GM12878 (cell line): ENCODE measurements at regions not wholly inside any gene's neighbourhood (a gene's known extent, or its start where the extent isn't known, plus 50 kb on each side); places are given as distances from the start of the nearest gene placed in this dataset.
A peak's percentile ranks its signal among the peaks of the same experiment; 100 is the strongest.

Experiments used
- ATAC-seq: fragments of 200-7000 bp; cut with Tn5 transposase; 3 replicates; pipeline ENCODE4 v1.9.1; 2020; ENCODE audit warnings: mild to moderate bottlenecking, moderate library complexity
- BruUV-seq: library from RNA; stranded (reverse); fragments of 400-500 nt; replicated peaks from 2 replicates; lab custom pipeline; 2021; lab: Mats Ljungman, UMichigan
- CTCF ChIA-PET: fragments of 300-600 bp; sonication (Branson Sonifier 250); formaldehyde crosslinking; extraction: SDS; loops from one replicate; lab custom pipeline; 2021; ENCODE audit warnings: inconsistent platforms; lab: Yijun Ruan, JAX
- POLR2A ChIA-PET: fragments of 350-600 bp; formaldehyde crosslinking; extraction: SDS; loops from one replicate; lab custom pipeline; 2021; ENCODE audit warnings: inconsistent platforms; lab: Charles Lee
- RAD21 ChIA-PET: fragments of 300-600 bp; sonication (Branson Sonifier 250); formaldehyde crosslinking; loops from one replicate; lab custom pipeline; 2023; ENCODE audit warnings: antibody characterized with exemption; ENCODE audit not compliant: unreplicated experiment; lab: Charles Lee
- SMC1A ChIA-PET: fragments of 300-600 bp; sonication (Branson Sonifier 250); formaldehyde crosslinking; loops from one replicate; lab custom pipeline; 2023; ENCODE audit not compliant: unreplicated experiment, uncharacterized antibody; lab: Charles Lee
- DNase-seq: peaks from one replicate; pipeline ENCODE4 v3.0.0-alpha.2; 2011; ENCODE audit warnings: low read depth, low spot score
- FAIRE-seq: peaks from 3 replicates; lab custom pipeline; 2011; peaks lifted over from hg19 to GRCh38; lab: Jason Lieb, UNC
- H2AFZ ChIP-seq: 2 replicates; pipeline ENCODE4 v1.6.0; 2011; ENCODE audit warnings: low read depth, low read length, control low read depth; ENCODE audit not compliant: control insufficient read depth
- H3K27ac ChIP-seq: 2 replicates; pipeline ENCODE4 v1.5.1; 2011; ENCODE audit warnings: control low read depth; ENCODE audit not compliant: control insufficient read depth, insufficient read depth
- H3K27me3 ChIP-seq, 2 experiments: replicated peaks in 1 of 2; 2 replicates each; pipeline versions ENCODE4 v1.6.0 to v1.6.1; 2011; ENCODE audit warnings: low read length in 1 of 2; ENCODE audit not compliant: control insufficient read depth in 2 of 2, insufficient read depth in 2 of 2
- H3K36me3 ChIP-seq, 2 experiments: 2 replicates each; pipeline ENCODE4 v1.5.1; 2011; ENCODE audit warnings: low read length in 1 of 2; ENCODE audit not compliant: control insufficient read depth in 2 of 2, insufficient read depth in 2 of 2
- H3K4me1 ChIP-seq: 2 replicates; pipeline ENCODE4 v1.6.1; 2011; ENCODE audit warnings: mild to moderate bottlenecking, low read length, moderate library complexity, mixed read lengths; ENCODE audit not compliant: control insufficient read depth, insufficient read depth
- H3K4me2 ChIP-seq: 2 replicates; pipeline ENCODE4 v1.6.0; 2011; ENCODE audit warnings: control low read depth; ENCODE audit not compliant: control insufficient read depth, insufficient read depth
- H3K4me3 ChIP-seq: fragments of 200-600 bp; sonication (generic); 2 replicates; pipeline ENCODE4 v1.5.1; 2016
- H3K79me2 ChIP-seq: 2 replicates; pipeline ENCODE4 v1.6.0; 2011; ENCODE audit warnings: low read length; ENCODE audit not compliant: control insufficient read depth, insufficient read depth
- H3K9ac ChIP-seq: 2 replicates; pipeline ENCODE4 v1.8.0; 2011; ENCODE audit warnings: low read length, control low read depth, mixed read lengths; ENCODE audit not compliant: control insufficient read depth, insufficient read depth
- H3K9me3 ChIP-seq: replicated peaks from 3 replicates; pipeline ENCODE4 v1.5.1; 2011; ENCODE audit warnings: mild to moderate bottlenecking, low read length; ENCODE audit not compliant: control insufficient read depth, insufficient read depth
- H4K20me1 ChIP-seq: 2 replicates; pipeline ENCODE4 v1.6.0; 2011; ENCODE audit not compliant: control insufficient read depth, insufficient read depth
- BHLHE40 ChIP-seq, 2 experiments: fragments of 450-650 bp in 1 of 2; IDR thresholded peaks; 2 replicates each; pipeline ENCODE4 v1.6.1; 2011 to 2017; ENCODE audit warnings: low read depth in 2 of 2, borderline replicate concordance in 1 of 2, improper control_type of control experiment in 1 of 2, low read length in 1 of 2, mild to moderate bottlenecking in 1 of 2
- IRF3 ChIP-seq: fragments of 450-650 bp; IDR thresholded peaks from 2 replicates; pipeline ENCODE4 v1.6.1; 2014; ENCODE audit warnings: mild to moderate bottlenecking
- MLLT1 ChIP-seq: fragments of 450-650 bp; IDR thresholded peaks from 2 replicates; pipeline ENCODE4 v1.6.1; 2016; ENCODE audit warnings: mild to moderate bottlenecking
- PBX3 ChIP-seq: IDR thresholded peaks from 2 replicates; pipeline ENCODE4 v1.6.1; 2011; ENCODE audit warnings: mild to moderate bottlenecking, low read depth, low read length, moderate library complexity; ENCODE audit not compliant: insufficient replicate concordance
- PKNOX1 ChIP-seq: fragments of 450-650 bp; IDR thresholded peaks from 2 replicates; pipeline ENCODE4 v1.6.1; 2016; ENCODE audit warnings: mild to moderate bottlenecking
- POLR2AphosphoS5 ChIP-seq: IDR thresholded peaks from 2 replicates; pipeline ENCODE4 v1.6.1; 2011; ENCODE audit warnings: mild to moderate bottlenecking, low read length, inconsistent platforms
- SRF ChIP-seq, 2 experiments: IDR thresholded peaks; 2 replicates each; pipeline ENCODE4 v1.6.1; 2011; ENCODE audit warnings: low read depth in 2 of 2, low read length in 2 of 2, mild to moderate bottlenecking in 1 of 2, moderate library complexity in 1 of 2
- STAT1 ChIP-seq: fragments of 450-650 bp; conservative IDR thresholded peaks from 2 replicates; pipeline ENCODE4 v1.6.1; 2014; ENCODE audit warnings: antibody characterized with exemption, mild to moderate bottlenecking
- ZBED1 ChIP-seq: IDR thresholded peaks from 2 replicates; pipeline ENCODE4 v1.6.1; 2016; ENCODE audit warnings: borderline replicate concordance
- ZNF217 ChIP-seq: fragments of 450-650 bp; IDR thresholded peaks from 2 replicates; pipeline ENCODE4 v1.6.1; 2017; ENCODE audit warnings: antibody characterized with exemption, mild to moderate bottlenecking
- ZNF24 ChIP-seq: fragments of 450-650 bp; IDR thresholded peaks from 2 replicates; pipeline ENCODE4 v1.6.1; 2017; ENCODE audit warnings: antibody characterized with exemption, mild to moderate bottlenecking
- WGBS: methylation state at CpG from one replicate; pipeline ENCODE4 v1.1.6; 2016; ENCODE audit warnings: low lambda C conversion rate; ENCODE audit not compliant: insufficient replicate concordance, insufficient coverage; ENCODE audit errors: missing lambda C conversion rate; 5-methylcytosine and 5-hydroxymethylcytosine counted together
- in situ Hi-C: fragments of 300-500 bp; cut with MboI; formaldehyde crosslinking; loops from 9 replicates; pipeline ENCODE4 v1.14.3; 2018; ENCODE audit warnings: mixed read lengths
- intact Hi-C: fragments of 100-400 bp; cut with micrococcal nuclease; formaldehyde crosslinking; loops from one replicate; pipeline ENCODE4 v1.14.2; 2022; ENCODE audit not compliant: unreplicated experiment

GRCh38 chr14:48536318-48536717, 860.9 kb upstream of the MDGA2 start:
- Histone ChIP-seq H3K4me2 (no peak overlapping the region), H3K27ac (no peak overlapping the region), H4K20me1 (no peaks in the 10 kb centered on the region), H3K4me1 (no peaks in the 10 kb centered on the region), H2AFZ (no peak overlapping the region), H3K27me3 (no peaks in the 10 kb centered on the region), H3K36me3 (no peaks in the 10 kb centered on the region), H3K79me2 (no peaks in the 10 kb centered on the region), H3K9me3 (no peaks in the 10 kb centered on the region), H3K4me3 (no peak overlapping the region), H3K9ac (no peak overlapping the region)
- 49% methylated on average over 3 of the region's 3 CpGs for WGBS
- ATAC-seq (peak; percentile 52), FAIRE-seq (no peak), DNase-seq (no peak)
- TF ChIP-seq PBX3 = no peak
- CTCF ChIA-PET = no interaction called here
- RAD21 ChIA-PET = no interaction called here
- in situ Hi-C loops (no loop called here), intact Hi-C loops (no loop called here)
- POLR2A ChIA-PET = no interaction called here
- no TSS peak for BruUV-seq
- SMC1A ChIA-PET = interaction anchor here (0.5 to 1.1 kb wide), 2 partner anchors 16 to 26 kb away, joined by 3 to 4 read pairs; no protein-coding TSS in a partner anchor

GRCh38 chr14:48527832-48528231, 852.4 kb upstream of the MDGA2 start:
- Histone ChIP-seq H3K79me2 (no peaks in the 10 kb centered on the region), H3K27ac (no peak overlapping the region), H3K4me3 (no peak overlapping the region), H4K20me1 (no peaks in the 10 kb centered on the region), H3K9me3 (no peaks in the 10 kb centered on the region), H3K4me1 (no peaks in the 10 kb centered on the region), H3K4me2 (no peak overlapping the region), H3K27me3 (no peaks in the 10 kb centered on the region), H3K9ac (no peak overlapping the region), H3K36me3 (no peaks in the 10 kb centered on the region), H2AFZ (no peak overlapping the region)
- in situ Hi-C loops (no loop called here), intact Hi-C loops (no loop called here)
- CTCF ChIA-PET = no interaction called here
- FAIRE-seq (no peak), DNase-seq (no peak), ATAC-seq (no peak)
- 0% methylated on average over 2 of the region's 2 CpGs for WGBS
- BruUV-seq = no TSS peak
- RAD21 ChIA-PET = no interaction called here
- SMC1A ChIA-PET = no interaction called here
- POLR2A ChIA-PET = no interaction called here
- no peak for TF ChIP-seq IRF3
- TF ChIP-seq POLR2AphosphoS5 = no peak
- TF ChIP-seq BHLHE40 (IDR thresholded peaks at IDR 0.05; ENCODE audit: borderline replicate concordance in 1 of 2, low read depth in 2 of 2, low read length in 1 of 2) = no peak
- TF ChIP-seq STAT1 = no peak
- TF ChIP-seq ZBED1 = no peak
- TF ChIP-seq ZNF217 = no peak
- TF ChIP-seq ZNF24 = no peak
- no peak for TF ChIP-seq SRF (IDR thresholded peaks at IDR 0.05; ENCODE audit: low read depth in 2 of 2, low read length in 2 of 2)
- no peak for TF ChIP-seq PKNOX1
- no peak for TF ChIP-seq MLLT1
